ENCODE measurements at regions not wholly inside any gene's neighbourhood (a gene's known extent, or its start where the extent isn't known, plus 50 kb on each side); places are given as distances from the start of the nearest gene placed in this dataset.

GRCh38 chr22:49228431-49229037 is 599.1 kb downstream of the BRD1 start:
- no peak for DNase-seq
- Histone ChIP-seq H3K27ac (no peak overlapping the region), H3K4me1 (no peaks in the 10 kb centered on the region), H3K36me3 (no peaks in the 10 kb centered on the region), H3K4me3 (no peak overlapping the region), H3K27me3 (peaks cover 0 to 29% (median 0%) of the 10 kb centered on the region in 3 donors), H3K9me3 (no peaks in the 10 kb centered on the region)
- 57 to 79% (median 69%) methylated on average over 5 to 6 of the region's 6 CpGs for WGBS, 5 donors
- no peak for TF ChIP-seq POLR2AphosphoS5 (IDR thresholded peaks at IDR 0.05)
- TF ChIP-seq, protein P1, sequence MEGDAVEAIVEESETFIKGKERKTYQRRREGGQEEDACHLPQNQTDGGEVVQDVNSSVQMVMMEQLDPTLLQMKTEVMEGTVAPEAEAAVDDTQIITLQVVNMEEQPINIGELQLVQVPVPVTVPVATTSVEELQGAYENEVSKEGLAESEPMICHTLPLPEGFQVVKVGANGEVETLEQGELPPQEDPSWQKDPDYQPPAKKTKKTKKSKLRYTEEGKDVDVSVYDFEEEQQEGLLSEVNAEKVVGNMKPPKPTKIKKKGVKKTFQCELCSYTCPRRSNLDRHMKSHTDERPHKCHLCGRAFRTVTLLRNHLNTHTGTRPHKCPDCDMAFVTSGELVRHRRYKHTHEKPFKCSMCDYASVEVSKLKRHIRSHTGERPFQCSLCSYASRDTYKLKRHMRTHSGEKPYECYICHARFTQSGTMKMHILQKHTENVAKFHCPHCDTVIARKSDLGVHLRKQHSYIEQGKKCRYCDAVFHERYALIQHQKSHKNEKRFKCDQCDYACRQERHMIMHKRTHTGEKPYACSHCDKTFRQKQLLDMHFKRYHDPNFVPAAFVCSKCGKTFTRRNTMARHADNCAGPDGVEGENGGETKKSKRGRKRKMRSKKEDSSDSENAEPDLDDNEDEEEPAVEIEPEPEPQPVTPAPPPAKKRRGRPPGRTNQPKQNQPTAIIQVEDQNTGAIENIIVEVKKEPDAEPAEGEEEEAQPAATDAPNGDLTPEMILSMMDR (IDR thresholded peaks at IDR 0.05) = no peak
- TF ChIP-seq POLR2A (IDR thresholded peaks at IDR 0.05) = no peak
- TF ChIP-seq EP300 (IDR thresholded peaks at IDR 0.05) = no peak
- intact Hi-C loops (cut with DNase I; ENCODE audit: low total_unique reads) = no loop called here

DNA sequence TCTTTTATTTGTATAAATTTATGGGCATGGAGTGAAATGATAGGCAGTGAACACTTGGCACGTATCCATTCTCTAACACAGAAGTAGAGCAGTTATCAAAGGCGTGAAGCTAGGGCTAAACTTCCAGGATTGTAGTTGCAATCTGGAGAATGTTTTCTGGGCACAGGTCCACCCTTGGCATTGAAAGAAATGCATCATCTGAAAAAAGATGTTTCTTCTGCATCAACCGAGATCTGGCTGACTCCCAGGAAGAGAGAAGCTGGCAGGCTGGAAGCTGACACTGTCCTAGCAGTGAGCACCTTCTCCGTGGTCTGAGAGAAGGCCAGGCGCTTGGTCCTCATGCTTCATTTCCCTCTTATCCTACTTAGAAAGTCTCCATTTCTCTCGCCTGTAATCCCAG is 600.0 kb downstream of the BRD1 start:
- Histone ChIP-seq H3K27ac (no peak overlapping the region), H3K36me3 (no peaks in the 10 kb centered on the region), H3K9me3 (no peaks in the 10 kb centered on the region), H3K27me3 (peaks cover 0 to 22% (median 0%) of the 10 kb centered on the region in 3 donors), H3K4me3 (no peak overlapping the region), H3K4me1 (no peaks in the 10 kb centered on the region)
- DNase-seq = peak in 1 of 2 donors; percentile 13
- TF ChIP-seq POLR2A (IDR thresholded peaks at IDR 0.05) (no peak), EP300 (IDR thresholded peaks at IDR 0.05) (no peak), POLR2AphosphoS5 (IDR thresholded peaks at IDR 0.05) (no peak)
- TF ChIP-seq, protein P1 (IDR thresholded peaks at IDR 0.05) = no peak
- 73 to 87% (median 76%) methylated on average over 4 to 6 of the region's 6 CpGs for WGBS, 5 donors
- intact Hi-C loops (cut with DNase I; ENCODE audit: low total_unique reads) = no loop called here

GRCh38 chr22:49226096-49226495 is 601.6 kb downstream of the BRD1 start:
- 69 to 79% (median 71%) methylated on average over 6 of the region's 6 CpGs for WGBS, 5 donors
- intact Hi-C loops (cut with DNase I; ENCODE audit: low total_unique reads) = no loop called here
- no peak for DNase-seq
- no peaks in the 10 kb centered on the region for H3K9me3 ChIP-seq
- peaks cover 0 to 15% (median 0%) of the 10 kb centered on the region in 3 donors for H3K27me3 ChIP-seq
- H3K4me3 ChIP-seq = no peak overlapping the region
- H3K36me3 ChIP-seq = no peaks in the 10 kb centered on the region
- TF ChIP-seq POLR2AphosphoS5 (IDR thresholded peaks at IDR 0.05) (no peak), EP300 (IDR thresholded peaks at IDR 0.05) (no peak), POLR2A (IDR thresholded peaks at IDR 0.05) (no peak)
- TF ChIP-seq, protein P1 (IDR thresholded peaks at IDR 0.05) = no peak
- no peak overlapping the region for H3K27ac ChIP-seq
- H3K4me1 ChIP-seq = no peaks in the 10 kb centered on the region

GRCh38 chr22:49224243-49224642 is 603.4 kb downstream of the BRD1 start:
- 65 to 86% (median 79%) methylated on average over 4 of the region's 4 CpGs for WGBS, 5 donors

More at GRCh38 chr22:49224243-49224642, 603.4 kb downstream of the BRD1 start:
- Histone ChIP-seq H3K9me3 (peaks cover 0 to 4% (median 3%) of the 10 kb centered on the region in 4 donors), H3K27me3 (peaks cover 0 to 10% (median 0%) of the 10 kb centered on the region in 3 donors), H3K4me1 (no peaks in the 10 kb centered on the region), H3K27ac (no peak overlapping the region), H3K4me3 (no peak overlapping the region), H3K36me3 (no peaks in the 10 kb centered on the region)
- no peak for TF ChIP-seq POLR2AphosphoS5 (IDR thresholded peaks at IDR 0.05)
- TF ChIP-seq EP300 (IDR thresholded peaks at IDR 0.05) = no peak
- TF ChIP-seq, protein P1 (IDR thresholded peaks at IDR 0.05) = no peak
- TF ChIP-seq POLR2A (IDR thresholded peaks at IDR 0.05) = no peak
- intact Hi-C loops (cut with DNase I; ENCODE audit: low total_unique reads) = no loop called here
- no peak for DNase-seq
